ENCODE measurements at regions not wholly inside any gene's neighbourhood (a gene's known extent, or its start where the extent isn't known, plus 50 kb on each side); places are given as distances from the start of the nearest gene placed in this dataset.
"Not testable (repeated sequence)": the region's sequence is repeated elsewhere in the genome, so short reads cannot be mapped to it uniquely, and the experiment has no call there.

DNA sequence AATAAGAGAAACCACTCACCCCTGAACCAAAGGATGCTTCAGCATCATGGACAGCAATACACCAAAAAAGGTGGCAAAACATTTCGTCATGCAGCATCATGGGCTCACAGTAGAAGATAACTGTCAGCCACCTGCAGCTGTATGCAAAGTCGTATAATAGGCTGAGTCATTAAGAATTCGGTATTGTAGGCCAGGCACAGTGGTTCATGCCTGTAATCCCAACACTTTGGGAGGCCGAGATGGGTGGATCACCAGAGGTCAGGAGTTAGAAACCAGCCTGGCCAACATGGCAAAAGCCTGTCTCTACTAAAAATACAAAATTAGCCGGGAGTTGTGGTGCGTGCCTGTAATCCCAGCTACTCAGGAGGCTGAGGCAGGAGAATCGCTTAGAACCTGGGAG is 123.8 kb upstream of the UNC5B start:
- not testable (repeated sequence) for TF ChIP-seq CTCF, EP300, POLR2AphosphoS5, POLR2A (IDR thresholded peaks at IDR 0.05)

Measured in upper lobe of left lung (tissue), 4 donors.